ENCODE measurements at regions not wholly inside any gene's neighbourhood (a gene's known extent, or its start where the extent isn't known, plus 50 kb on each side); places are given as distances from the start of the nearest gene placed in this dataset.

DNA sequence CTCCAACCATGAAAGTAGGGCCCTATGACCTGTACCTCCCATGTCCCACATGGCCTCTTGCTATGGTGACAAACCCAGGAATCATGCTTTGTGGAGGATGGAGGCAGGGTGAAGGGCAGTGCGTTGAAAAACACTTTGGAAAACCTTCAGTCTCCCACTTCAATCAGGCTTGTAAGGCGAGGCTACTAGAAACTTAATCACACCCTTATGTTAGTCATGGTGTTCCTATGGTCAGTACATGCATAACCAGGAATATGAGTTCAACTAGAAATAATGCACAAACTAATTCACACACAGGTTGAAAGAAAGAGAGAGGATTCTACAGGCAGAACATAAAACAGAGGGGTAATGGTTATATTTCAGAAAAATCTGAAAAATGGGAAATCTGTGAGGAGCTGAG lies 601.1 kb downstream of the KCTD16 start:
- ChIA-PET POLR2A (no interaction called here), CTCF (no interaction called here)
- H3K27me3 ChIP-seq (ENCODE audit: control insufficient read depth, insufficient read depth, low read length) = no peaks in the 10 kb centered on the region
- no peak overlapping the region for H3K27ac ChIP-seq (ENCODE audit: low read depth, low read length)
- no peaks in the 10 kb centered on the region for H3K9me3 ChIP-seq (ENCODE audit: control insufficient read depth, insufficient read depth, low read length)
- no peak overlapping the region for H3K4me3 ChIP-seq (ENCODE audit: low read depth, low read length)
- TF ChIP-seq, protein P1, sequence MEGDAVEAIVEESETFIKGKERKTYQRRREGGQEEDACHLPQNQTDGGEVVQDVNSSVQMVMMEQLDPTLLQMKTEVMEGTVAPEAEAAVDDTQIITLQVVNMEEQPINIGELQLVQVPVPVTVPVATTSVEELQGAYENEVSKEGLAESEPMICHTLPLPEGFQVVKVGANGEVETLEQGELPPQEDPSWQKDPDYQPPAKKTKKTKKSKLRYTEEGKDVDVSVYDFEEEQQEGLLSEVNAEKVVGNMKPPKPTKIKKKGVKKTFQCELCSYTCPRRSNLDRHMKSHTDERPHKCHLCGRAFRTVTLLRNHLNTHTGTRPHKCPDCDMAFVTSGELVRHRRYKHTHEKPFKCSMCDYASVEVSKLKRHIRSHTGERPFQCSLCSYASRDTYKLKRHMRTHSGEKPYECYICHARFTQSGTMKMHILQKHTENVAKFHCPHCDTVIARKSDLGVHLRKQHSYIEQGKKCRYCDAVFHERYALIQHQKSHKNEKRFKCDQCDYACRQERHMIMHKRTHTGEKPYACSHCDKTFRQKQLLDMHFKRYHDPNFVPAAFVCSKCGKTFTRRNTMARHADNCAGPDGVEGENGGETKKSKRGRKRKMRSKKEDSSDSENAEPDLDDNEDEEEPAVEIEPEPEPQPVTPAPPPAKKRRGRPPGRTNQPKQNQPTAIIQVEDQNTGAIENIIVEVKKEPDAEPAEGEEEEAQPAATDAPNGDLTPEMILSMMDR (IDR thresholded peaks at IDR 0.05; ENCODE audit: low read depth, low read length) = no peak
- no peak for DNase-seq (ENCODE audit: low read depth, low spot score)

DNA sequence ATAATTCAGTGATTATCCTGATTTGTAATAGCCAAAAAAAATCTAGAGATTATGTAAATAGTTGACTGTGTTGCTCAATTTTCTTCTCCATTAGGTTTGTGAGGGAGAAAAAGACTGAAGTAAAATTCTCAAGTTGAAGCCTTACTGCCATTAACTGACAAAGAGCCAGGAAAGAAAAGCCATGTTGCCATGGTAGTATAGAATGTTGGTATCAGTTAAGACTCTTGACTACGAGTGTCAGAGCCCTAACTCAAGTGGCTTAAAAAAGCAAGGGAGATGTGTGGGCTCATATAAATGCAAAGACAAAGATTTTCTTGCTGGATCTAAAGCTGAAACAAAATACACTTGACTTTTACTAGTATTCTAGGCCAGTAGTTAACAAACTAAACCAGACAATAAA lies 571.7 kb downstream of the KCTD16 start:
- Histone ChIP-seq H3K27ac (ENCODE audit: low read depth, low read length) (no peak overlapping the region), H3K27me3 (ENCODE audit: control insufficient read depth, insufficient read depth, low read length) (no peaks in the 10 kb centered on the region), H3K4me3 (ENCODE audit: low read depth, low read length) (no peak overlapping the region), H3K9me3 (ENCODE audit: control insufficient read depth, insufficient read depth, low read length) (no peaks in the 10 kb centered on the region; the same call in 1 of the 2 replicates)
- CTCF ChIA-PET = no interaction called here
- POLR2A ChIA-PET = no interaction called here
- TF ChIP-seq, protein P1 (IDR thresholded peaks at IDR 0.05; ENCODE audit: low read depth, low read length) = no peak
- no peak for DNase-seq (ENCODE audit: low read depth, low spot score)

DNA sequence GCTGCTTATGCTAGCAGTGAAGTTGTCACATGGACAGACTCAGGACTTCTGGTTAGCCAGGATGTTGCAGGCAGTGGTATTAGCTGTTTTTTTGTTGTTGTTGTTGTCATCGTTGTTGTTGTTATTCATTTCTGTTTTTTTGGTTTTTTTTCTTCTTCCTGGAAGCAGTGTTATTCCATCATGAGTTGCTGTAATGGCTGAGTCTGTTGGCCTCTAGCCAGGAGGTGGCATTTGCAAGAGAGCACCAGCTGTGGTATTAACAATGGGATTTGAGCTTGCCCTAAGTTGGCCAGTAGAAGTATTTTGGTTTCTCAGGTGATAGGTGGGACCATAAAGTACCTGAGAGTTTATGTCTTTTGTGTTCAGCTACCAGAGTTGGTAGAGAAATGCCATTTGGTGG lies 561.1 kb downstream of the KCTD16 start:
- Histone ChIP-seq H3K27ac (ENCODE audit: low read depth, low read length) (no peak overlapping the region), H3K4me3 (ENCODE audit: low read depth, low read length) (no peak overlapping the region), H3K9me3 (ENCODE audit: control insufficient read depth, insufficient read depth, low read length) (no peaks in the 10 kb centered on the region), H3K27me3 (ENCODE audit: control insufficient read depth, insufficient read depth, low read length) (no peaks in the 10 kb centered on the region)
- ChIA-PET POLR2A (no interaction called here), CTCF (no interaction called here)
- TF ChIP-seq, protein P1 (IDR thresholded peaks at IDR 0.05; ENCODE audit: low read depth, low read length) = no peak
- DNase-seq (ENCODE audit: low read depth, low spot score) = no peak

DNA sequence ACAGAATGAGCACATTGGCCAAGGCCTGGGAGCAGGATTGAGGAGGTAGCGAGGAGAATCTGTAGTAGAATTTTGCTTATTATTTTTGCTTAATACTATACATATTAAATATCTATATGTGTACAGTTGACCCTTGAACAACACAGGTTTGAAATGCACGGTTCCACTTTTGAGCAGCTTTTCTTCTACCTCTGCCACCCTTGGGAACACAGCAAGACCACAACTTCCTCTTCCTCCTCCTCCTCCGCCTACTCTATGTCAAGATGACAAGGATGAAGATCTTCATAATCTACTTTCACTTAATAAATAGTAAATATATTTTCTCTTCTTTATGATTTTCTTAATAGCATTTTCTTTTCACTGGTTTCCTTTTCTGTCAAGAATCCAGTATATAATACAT lies 541.4 kb downstream of the KCTD16 start:
- TF ChIP-seq, protein P1 (IDR thresholded peaks at IDR 0.05; ENCODE audit: low read depth, low read length) = no peak
- Histone ChIP-seq H3K4me3 (ENCODE audit: low read depth, low read length) (no peak overlapping the region), H3K9me3 (ENCODE audit: control insufficient read depth, insufficient read depth, low read length) (no peaks in the 10 kb centered on the region), H3K27ac (ENCODE audit: low read depth, low read length) (no peak overlapping the region), H3K27me3 (ENCODE audit: control insufficient read depth, insufficient read depth, low read length) (no peaks in the 10 kb centered on the region)
- no peak for DNase-seq (ENCODE audit: low read depth, low spot score)
- POLR2A ChIA-PET = no interaction called here
- CTCF ChIA-PET = no interaction called here

DNA sequence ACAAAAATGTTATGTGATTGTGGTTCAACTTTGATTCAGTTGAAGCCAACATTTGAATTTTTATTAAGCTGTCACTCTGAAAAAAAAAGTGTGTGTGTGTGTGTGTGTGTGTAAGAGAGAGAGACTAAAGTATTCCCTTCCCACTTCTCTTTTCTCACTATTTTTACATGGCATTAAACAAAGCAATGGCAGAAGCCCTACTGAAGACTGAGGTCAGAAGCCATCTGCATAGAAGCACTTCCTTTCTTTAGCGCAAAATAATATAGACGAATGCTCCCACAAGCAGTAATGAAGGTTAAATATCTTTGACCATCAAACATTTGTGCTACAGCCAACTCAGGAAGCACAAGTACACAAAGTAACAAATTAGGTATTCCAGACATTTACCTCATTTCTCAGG lies 540.5 kb downstream of the KCTD16 start:
- no peaks in the 10 kb centered on the region for H3K27me3 ChIP-seq (ENCODE audit: control insufficient read depth, insufficient read depth, low read length)
- no peak for DNase-seq (ENCODE audit: low read depth, low spot score)
- H3K4me3 ChIP-seq (ENCODE audit: low read depth, low read length) = no peak overlapping the region
- CTCF ChIA-PET = no interaction called here
- no peak overlapping the region for H3K27ac ChIP-seq (ENCODE audit: low read depth, low read length)
- TF ChIP-seq, protein P1 (IDR thresholded peaks at IDR 0.05; ENCODE audit: low read depth, low read length) = no peak
- POLR2A ChIA-PET = no interaction called here
- no peaks in the 10 kb centered on the region for H3K9me3 ChIP-seq (ENCODE audit: control insufficient read depth, insufficient read depth, low read length)

All from AG04450 (cell line).